EL (cell line): ENCODE measurements at regions not wholly inside any gene's neighbourhood (a gene's known extent, or its start where the extent isn't known, plus 50 kb on each side); places are given as distances from the start of the nearest gene placed in this dataset.

ENCODE experiments used
- DNase-seq: peaks from one replicate; pipeline ENCODE4 v3.0.0-alpha.2; 2016

- DNase-seq: no peak
Observed at GRCh38 chr6:50654155-50654554, 59.2 kb upstream of the TFAP2D start.

- no peak for DNase-seq
Observed at GRCh38 chr6:50655848-50656453, 57.4 kb upstream of the TFAP2D start.

GRCh38 chr6:50657513-50657912 lies 55.8 kb upstream of the TFAP2D start:
- DNase-seq: no peak

DNA sequence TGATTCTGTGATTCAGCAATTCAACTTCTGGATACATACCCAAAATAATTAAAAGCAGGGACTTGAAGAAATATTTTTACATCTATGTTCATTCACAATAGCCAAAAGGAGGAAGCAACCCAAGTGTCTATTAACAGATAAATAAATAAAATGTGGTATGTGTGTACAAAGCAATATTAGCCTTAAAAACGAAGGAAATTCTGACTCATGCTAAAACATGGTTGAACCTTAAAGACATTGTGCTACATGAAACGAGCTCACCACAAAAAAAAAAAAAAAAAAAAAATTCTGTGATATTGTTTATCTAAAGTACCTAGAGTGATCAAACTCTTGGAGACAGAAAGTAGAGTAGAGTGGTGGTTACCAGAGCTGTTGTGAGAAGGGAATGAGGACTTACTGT lies 54.8 kb upstream of the TFAP2D start:
- DNase-seq: no peak

DNA sequence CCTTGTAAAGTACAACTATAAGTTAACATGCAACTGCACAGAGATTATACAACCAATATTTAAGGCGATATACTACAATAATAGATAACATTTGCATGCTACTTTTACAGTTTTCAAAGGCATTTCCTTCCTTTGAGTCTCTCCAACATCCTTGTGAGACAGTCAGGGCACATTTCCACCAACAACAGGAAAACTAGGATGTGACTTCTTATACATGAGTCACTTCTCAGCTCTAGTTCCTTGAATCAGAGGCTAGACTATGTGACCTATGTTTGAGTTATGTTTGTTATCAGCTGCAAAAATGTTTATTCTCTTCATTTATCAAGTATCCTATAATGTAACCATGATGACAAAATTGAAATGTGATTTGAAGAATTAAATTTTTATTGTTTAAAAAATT lies 51.7 kb upstream of the TFAP2D start:
- no peak for DNase-seq
